HCT116 (cell line): ENCODE measurements at regions not wholly inside any gene's neighbourhood (a gene's known extent, or its start where the extent isn't known, plus 50 kb on each side); places are given as distances from the start of the nearest gene placed in this dataset.

Experiments
- REST ChIP-seq: IDR thresholded peaks from 2 replicates; pipeline ENCODE4 v1.6.1; 2012; ENCODE audit warnings: low read depth
- SIN3A ChIP-seq: IDR thresholded peaks from 2 replicates; pipeline ENCODE4 v1.6.1; 2012; ENCODE audit warnings: low read depth

- TF ChIP-seq REST (no peak), SIN3A (no peak)
These were observed 270.9 kb downstream of the C12orf50 start for GRCh38 chr12:87758271-87758670.
